ENCODE measurements at regions not wholly inside any gene's neighbourhood (a gene's known extent, or its start where the extent isn't known, plus 50 kb on each side); places are given as distances from the start of the nearest gene placed in this dataset.

DNA sequence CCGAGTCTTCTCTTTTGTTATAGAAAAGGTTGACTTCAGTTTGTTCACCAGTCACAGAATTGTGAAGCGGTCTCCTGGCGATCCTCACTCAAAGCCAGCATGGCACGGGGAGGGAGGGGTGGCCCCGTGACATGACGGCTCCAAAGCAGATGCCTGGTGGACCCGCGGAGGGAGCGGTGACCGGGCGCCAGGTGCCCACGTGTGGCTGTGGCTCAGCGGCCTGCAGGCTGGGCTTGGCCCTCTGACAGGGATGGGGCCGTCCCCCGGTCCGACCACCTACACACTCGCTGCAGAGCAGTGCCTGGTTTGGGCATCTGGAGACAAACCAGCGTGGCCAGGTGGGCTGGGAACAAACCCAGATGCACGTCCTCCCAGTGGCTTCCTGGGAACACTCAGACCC is 129.1 kb upstream of the SNTG2 start:
- DNase-seq: no peak

DNA sequence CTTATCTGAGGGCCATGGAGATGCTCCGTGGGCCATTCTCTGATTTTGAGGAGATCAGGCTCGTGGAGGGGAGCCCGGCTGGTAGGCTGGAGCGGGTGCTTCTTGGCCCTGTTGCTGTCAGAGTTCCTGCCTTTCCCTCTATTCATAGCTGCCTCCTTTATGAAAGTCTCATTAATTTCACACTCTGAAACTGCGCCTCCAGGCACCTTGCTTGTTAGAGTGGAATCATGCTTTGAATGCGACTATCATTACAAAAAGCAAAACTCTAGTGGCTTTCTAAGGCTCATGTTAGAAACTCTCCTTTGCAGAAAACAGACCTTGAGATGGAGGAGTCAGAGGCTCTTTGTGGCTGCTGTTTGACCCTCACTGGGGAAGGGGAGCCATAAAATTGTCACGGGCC is 131.0 kb upstream of the SNTG2 start:
- no peak for DNase-seq

DNA sequence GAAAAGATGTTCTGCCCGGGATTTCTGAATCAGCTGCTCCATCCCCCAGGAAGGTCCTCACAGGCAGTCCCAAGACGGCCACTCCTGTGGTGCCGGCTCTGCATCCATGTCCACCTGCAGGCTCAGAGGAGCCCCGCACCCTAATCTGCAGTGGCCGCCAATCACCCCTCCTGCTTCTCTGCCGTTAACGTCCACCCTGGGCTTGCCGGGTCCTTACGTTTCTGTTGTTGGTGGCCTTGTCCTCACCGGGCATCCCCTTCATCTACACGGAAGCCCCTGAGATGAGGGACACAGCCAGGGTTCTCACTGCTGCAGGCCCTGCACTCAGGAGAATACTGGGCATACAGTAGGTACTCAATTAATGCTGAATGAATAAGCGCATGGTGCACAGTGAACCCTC is 131.5 kb upstream of the SNTG2 start:
- DNase-seq: no peak

DNA sequence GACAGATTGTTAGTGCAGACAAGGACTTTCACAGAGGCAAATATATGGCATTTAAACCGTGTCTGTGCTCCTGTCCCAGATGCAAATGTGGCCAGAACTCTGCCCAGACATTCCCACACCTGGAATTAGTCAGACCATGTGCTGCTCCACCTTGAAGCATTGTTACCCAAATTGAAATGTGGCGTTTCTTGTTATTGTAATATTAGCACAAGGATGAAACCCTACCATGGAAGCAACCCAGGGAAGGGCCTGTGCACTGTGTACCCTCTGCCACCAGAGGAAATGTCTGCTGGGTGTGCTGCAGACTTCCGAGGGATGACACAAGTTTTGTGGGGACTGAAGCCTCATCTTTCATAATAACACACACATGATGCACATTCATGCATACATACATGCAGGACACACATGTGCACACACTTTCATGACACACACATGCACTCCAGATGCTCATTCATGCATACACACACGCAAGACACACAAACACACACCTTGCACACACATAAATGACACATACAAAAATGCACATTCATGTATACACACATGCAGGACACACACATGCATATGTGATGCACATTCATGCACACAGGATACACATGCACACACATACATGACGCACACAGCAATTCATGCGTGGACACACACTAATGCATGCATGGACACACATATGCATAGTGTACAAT is 133.2 kb upstream of the SNTG2 start:
- no peak for DNase-seq

DNA sequence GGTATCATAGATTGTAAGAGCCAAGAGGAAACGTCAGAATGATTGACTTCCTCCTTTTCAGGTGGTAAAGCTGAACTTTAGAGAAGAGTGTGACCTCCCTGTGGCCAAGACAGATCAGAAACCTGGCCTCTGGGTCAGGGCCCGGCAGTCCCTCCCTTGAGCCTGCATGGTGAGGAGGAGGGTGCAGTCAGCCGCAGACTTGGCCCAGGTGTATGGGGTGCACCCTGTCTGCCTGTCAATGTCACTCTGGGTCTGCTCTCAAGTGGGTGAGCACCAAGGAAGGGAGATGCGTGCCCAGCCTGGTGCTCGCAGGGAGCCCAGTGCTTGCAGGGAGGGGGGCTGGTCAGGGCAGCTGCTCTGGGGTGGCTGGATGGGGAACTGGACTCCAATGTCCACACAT is 134.4 kb upstream of the SNTG2 start:
- DNase-seq: no peak

- no peak for DNase-seq
These were observed 133.2 kb upstream of the TMEM18 start for GRCh38 chr2:810397-810796.

DNA sequence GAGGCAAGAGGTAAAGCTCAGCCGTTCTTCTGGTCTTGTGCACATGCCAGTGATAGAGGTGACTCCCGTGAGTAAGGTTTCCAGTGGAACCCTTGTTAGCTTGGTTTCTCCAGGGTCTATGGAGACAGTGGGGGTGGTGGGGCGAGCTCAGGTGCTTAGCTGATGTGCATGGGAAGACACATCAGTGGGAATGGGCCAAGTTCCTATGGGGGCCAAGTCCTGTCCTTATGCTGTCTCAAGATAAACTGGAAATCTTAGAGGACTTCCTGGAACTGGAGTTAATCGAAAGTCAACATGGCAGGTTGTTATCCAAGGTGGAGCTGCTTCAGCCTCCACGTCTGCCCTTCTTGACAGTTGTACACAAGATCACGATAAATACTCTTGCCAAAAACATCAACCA is 130.1 kb upstream of the TMEM18 start:
- DNase-seq: no peak

- no peak for DNase-seq
These were observed 128.5 kb upstream of the TMEM18 start for GRCh38 chr2:805664-806063.

GRCh38 chr2:797993-798392 is 120.8 kb upstream of the TMEM18 start:
- no peak for DNase-seq

DNA sequence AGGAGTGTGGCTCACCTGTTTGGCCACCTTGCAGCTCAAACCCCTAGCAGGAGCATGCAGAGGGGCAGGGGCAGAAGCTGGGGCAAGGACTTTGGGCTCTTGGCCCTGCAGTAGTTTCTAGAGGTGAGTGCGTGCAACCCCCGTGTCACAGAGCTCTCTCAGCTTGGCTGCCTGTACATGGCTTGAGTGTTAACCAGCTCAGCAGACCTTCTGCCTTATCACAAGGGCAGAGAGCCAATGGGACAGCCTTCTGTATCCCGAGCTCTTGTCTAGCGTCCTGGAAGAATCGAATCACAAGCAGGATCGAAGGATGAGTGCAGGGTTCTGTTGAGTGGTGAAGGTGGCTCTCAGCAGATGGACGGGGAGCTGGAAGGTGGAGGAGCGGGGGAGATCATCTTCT is 120.3 kb upstream of the TMEM18 start:
- DNase-seq: no peak

DNA sequence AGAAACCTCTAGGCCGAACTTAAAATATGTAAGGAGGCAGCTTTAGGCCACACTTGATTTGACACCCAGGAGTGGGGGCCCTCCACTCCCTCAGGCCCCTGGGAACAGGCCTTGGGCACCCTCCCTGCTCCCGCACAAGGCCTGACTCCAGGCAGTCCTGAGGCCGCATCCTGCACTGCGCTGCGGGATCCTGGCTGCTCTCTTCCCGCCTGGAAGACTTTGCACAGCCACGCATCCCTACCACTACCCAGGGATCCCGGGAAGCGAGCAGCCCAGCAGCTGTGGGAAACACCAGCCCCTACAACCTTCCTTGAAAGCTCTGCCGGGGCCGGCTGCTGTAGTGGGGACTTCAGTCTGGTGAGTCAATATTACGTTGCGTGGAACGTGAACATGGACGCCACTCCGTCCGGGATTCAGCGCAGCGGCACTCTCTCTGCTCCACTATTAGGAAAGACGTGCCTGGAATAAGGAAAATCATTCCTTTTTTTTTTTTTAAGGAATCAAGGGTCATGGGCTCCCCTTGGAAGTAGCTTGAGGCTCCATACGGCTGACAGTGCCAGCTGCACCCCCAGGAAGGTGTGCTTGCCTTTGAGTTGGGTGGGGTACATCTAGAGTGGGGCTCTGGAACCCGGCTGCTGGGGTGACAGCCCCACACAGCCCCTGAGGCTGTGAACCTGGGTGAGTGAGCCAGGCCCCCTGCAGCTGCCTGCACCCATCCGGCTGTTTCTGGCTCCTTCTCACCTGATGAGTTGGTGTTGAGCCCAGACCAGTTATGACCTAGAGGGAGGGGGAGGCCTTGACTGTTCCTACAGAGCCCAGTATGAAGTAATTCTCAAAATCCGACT is 119.2 kb upstream of the TMEM18 start:
- no peak for DNase-seq

DNA sequence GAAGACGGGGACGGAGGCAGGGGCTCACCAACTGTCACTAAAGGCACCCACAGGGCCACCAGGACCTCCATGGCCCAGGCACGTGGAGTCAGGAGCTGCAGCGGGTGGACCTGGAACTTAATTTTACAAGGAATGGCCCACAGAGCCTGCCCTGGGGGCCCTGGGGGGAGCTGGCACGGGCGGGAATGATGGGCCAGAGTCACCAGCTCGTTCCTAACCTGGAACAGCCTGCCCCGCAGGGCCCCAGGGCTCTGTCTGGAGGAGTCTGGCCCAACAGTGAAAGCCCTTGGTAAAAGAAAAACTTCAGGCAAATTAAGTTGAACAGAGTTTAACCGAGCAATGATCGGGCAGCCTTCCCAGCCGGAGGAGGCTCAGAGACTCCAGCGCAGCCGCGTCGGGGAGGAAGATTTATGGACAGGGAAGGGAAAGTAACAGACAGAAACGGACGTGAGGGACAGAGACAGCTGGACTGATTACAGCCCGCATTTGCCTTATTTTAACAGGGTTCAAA is 118.4 kb upstream of the TMEM18 start:
- DNase-seq: no peak

- no peak for DNase-seq
These were observed 117.5 kb upstream of the TMEM18 start for GRCh38 chr2:794554-795241.

GRCh38 chr2:793236-793635 is 116.0 kb upstream of the TMEM18 start:
- DNase-seq: no peak

GRCh38 chr2:792687-793086 is 115.5 kb upstream of the TMEM18 start:
- DNase-seq: no peak

DNA sequence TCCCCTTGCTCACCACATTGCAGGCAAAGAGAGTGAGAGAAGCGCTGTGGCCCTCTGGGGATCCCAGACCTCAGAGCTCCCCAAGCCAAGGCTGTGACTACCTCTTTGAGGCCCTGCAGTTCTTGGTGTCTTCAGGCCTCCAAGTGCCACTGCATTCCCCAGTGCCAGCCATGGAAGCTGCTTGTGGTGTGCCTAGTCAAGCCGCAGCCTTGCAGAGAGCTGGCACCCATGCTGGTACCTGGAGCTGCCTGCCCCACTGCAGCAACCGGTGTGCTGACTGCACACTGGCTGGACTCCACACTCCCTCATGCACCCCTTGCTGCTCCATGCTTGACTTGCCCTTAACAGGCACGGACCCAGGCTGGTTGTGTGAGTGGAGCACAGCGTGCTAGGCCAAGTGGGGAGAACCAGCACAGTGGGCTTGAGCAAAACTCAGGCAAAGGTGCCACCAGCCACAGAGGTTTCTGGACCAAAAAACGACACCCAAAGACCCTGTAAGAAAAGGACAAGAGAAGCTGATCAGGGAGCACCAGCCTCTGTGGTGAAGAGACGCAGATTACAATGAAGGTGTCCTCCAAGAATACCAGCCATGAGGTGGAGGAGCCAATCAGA is 113.5 kb upstream of the TMEM18 start:
- no peak for DNase-seq

- DNase-seq: no peak
These were observed 112.9 kb upstream of the TMEM18 start for GRCh38 chr2:790081-790480.

GRCh38 chr2:789529-789928 is 112.3 kb upstream of the TMEM18 start:
- DNase-seq: no peak

DNA sequence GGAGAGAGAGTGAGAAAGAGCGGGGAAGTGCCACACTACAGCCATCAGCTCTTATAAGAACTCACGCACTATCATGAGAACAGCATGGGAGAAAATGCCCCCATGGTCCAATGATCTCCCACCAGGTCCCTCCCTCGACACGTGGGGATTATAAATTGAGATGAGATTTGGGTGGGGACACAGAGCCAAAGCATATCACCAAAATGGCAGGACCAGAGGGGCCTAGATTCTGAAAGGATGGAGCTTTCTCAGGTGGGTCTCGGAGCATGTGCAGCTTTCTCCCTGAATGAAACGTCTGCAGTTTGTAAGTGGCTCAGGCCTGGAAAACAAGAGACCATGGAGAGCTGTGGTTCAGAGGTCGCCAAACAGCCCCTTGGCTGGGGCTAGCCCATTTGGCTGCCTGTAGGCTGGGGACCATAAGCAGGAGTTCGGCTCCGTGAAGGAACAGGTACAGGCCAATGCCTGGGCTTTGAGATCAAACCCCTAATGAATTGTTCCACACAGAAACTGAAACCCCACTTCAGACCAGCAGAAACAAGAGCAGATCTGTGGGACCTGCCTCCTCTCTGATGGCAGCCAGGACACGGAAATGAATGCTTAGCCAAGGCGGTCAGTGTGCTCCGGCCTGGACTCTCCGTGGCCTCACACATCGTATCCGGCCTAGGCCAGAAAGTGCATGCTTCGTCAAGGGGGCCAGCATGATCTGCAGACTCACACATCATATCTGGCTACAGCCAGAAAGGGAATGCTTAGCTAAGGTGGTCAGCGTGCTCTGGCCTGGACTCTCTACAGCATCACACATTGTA is 111.2 kb upstream of the TMEM18 start:
- DNase-seq: no peak

- DNase-seq: no peak
These were observed 107.5 kb upstream of the TMEM18 start for GRCh38 chr2:784753-785152.

- no peak for DNase-seq
These were observed 103.4 kb upstream of the TMEM18 start for GRCh38 chr2:780581-780980.

GRCh38 chr2:780002-780401 is 102.8 kb upstream of the TMEM18 start:
- DNase-seq: no peak
